HEK293 (cell line): ENCODE measurements at regions not wholly inside any gene's neighbourhood (a gene's known extent, or its start where the extent isn't known, plus 50 kb on each side); places are given as distances from the start of the nearest gene placed in this dataset.

Source experiments
- CTCF ChIA-PET: fragments of 350-600 bp; formaldehyde crosslinking; extraction: SDS; loops from one replicate; lab custom pipeline; 2021; ENCODE audit warnings: antibody characterized with exemption; lab: Yijun Ruan, JAX
- POLR2A ChIA-PET: fragments of 300-600 bp; formaldehyde crosslinking; extraction: SDS; loops from one replicate; lab custom pipeline; 2020; ENCODE audit warnings: antibody characterized with exemption, inconsistent platforms; lab: Yijun Ruan, JAX
- H3K27ac ChIP-seq: fragments of 200-500 bp; sonication (Bioruptor generic); 2 replicates; pipeline ENCODE4 v1.5.1; 2014; ENCODE audit warnings: low read depth, low read length, control low read depth, inconsistent platforms; ENCODE audit errors: extremely low read depth
- H3K36me3 ChIP-seq, 2 experiments: fragments of 200-500 bp in 1 of 2; sonication (Bioruptor generic) in 1 of 2; 1 replicate in 1 of 2; 2 replicates in 1 of 2; pipeline ENCODE4 v1.5.1; 2014 to 2017; ENCODE audit warnings: inconsistent platforms in 2 of 2, low read length in 2 of 2; ENCODE audit not compliant: control insufficient read depth in 2 of 2, insufficient read depth in 1 of 2
- H3K4me1 ChIP-seq: fragments of 200-500 bp; sonication (Bioruptor generic); 2 replicates; pipeline ENCODE4 v1.5.1; 2014; ENCODE audit warnings: mild to moderate bottlenecking, low read length, inconsistent platforms; ENCODE audit not compliant: control insufficient read depth, insufficient read depth
- H3K4me3 ChIP-seq: 2 replicates; pipeline ENCODE4 v1.5.1; 2011; ENCODE audit warnings: low read depth, mild to moderate bottlenecking, control low read depth, low read length, moderate library complexity
- H3K9me3 ChIP-seq: fragments of 200-500 bp; sonication (Bioruptor generic); 2 replicates; pipeline ENCODE4 v1.5.1; 2014; ENCODE audit warnings: low read depth, low read length, inconsistent platforms; ENCODE audit not compliant: control insufficient read depth, insufficient read depth
- ELK4 ChIP-seq: IDR thresholded peaks from 2 replicates; pipeline ENCODE4 v1.6.1; 2011; ENCODE audit warnings: mild to moderate bottlenecking, low read depth, low read length, borderline replicate concordance
- GLI2 ChIP-seq: fragments of 450-650 bp; formaldehyde crosslinking; IDR thresholded peaks from 2 replicates; pipeline ENCODE4; 2017; ENCODE audit warnings: missing biosample characterization, missing genetic modification characterization, low read depth, borderline replicate concordance
- GLIS2 ChIP-seq: fragments of 450-650 bp; formaldehyde crosslinking; IDR thresholded peaks from 2 replicates; pipeline ENCODE4 v1.5.1; 2016; ENCODE audit warnings: missing biosample characterization, missing genetic modification characterization
- KLF1 ChIP-seq: fragments of 450-650 bp; formaldehyde crosslinking; IDR thresholded peaks from 2 replicates; pipeline ENCODE4 v1.5.1; 2016; ENCODE audit warnings: missing biosample characterization, missing genetic modification characterization
- MEIS1 ChIP-seq: sonication (generic); formaldehyde crosslinking; IDR thresholded peaks from 2 replicates; pipeline ENCODE4 v1.8.1; 2022; ENCODE audit warnings: missing genetic modification reagents, mild to moderate bottlenecking, borderline replicate concordance
- MZF1 ChIP-seq: fragments of 450-650 bp; formaldehyde crosslinking; IDR thresholded peaks from 2 replicates; pipeline ENCODE4 v1.5.1; 2017; ENCODE audit warnings: missing biosample characterization, missing genetic modification characterization, borderline replicate concordance
- PRDM2 ChIP-seq: fragments of 450-650 bp; formaldehyde crosslinking; IDR thresholded peaks from 2 replicates; pipeline ENCODE4 v1.5.1; 2016; ENCODE audit warnings: missing biosample characterization, missing genetic modification characterization, borderline replicate concordance
- SP2 ChIP-seq: fragments of 450-650 bp; formaldehyde crosslinking; IDR thresholded peaks from 2 replicates; pipeline ENCODE4 v1.5.1; 2016; ENCODE audit warnings: missing biosample characterization, missing genetic modification characterization
- SP7 ChIP-seq: fragments of 450-650 bp; formaldehyde crosslinking; IDR thresholded peaks from 2 replicates; pipeline ENCODE4 v1.5.1; 2016; ENCODE audit warnings: missing biosample characterization, missing genetic modification characterization
- ZBTB1 ChIP-seq: fragments of 450-650 bp; formaldehyde crosslinking; IDR thresholded peaks from 2 replicates; pipeline ENCODE4 v1.5.1; 2016; ENCODE audit warnings: missing biosample characterization, missing genetic modification characterization
- ZFP37 ChIP-seq: fragments of 450-650 bp; formaldehyde crosslinking; IDR thresholded peaks from 2 replicates; pipeline ENCODE4 v1.5.1; 2016; ENCODE audit warnings: missing biosample characterization, missing genetic modification characterization
- ZIC2 ChIP-seq: fragments of 450-650 bp; formaldehyde crosslinking; IDR thresholded peaks from 2 replicates; pipeline ENCODE4 v1.5.1; 2016; ENCODE audit warnings: missing biosample characterization, missing genetic modification characterization
- ZNF221 ChIP-seq: fragments of 450-650 bp; formaldehyde crosslinking; IDR thresholded peaks from 2 replicates; pipeline ENCODE4 v1.5.1; 2017; ENCODE audit warnings: missing biosample characterization, missing genetic modification characterization, borderline replicate concordance
- ZNF239 ChIP-seq: fragments of 450-650 bp; formaldehyde crosslinking; IDR thresholded peaks from 2 replicates; pipeline ENCODE4 v1.5.1; 2016; ENCODE audit warnings: missing biosample characterization, missing genetic modification characterization
- ZNF248 ChIP-seq: fragments of 450-650 bp; formaldehyde crosslinking; IDR thresholded peaks from 2 replicates; pipeline ENCODE4 v1.5.1; 2017; ENCODE audit warnings: missing biosample characterization, missing genetic modification characterization
- ZNF280C ChIP-seq: fragments of 450-650 bp; formaldehyde crosslinking; IDR thresholded peaks from 2 replicates; pipeline ENCODE4 v1.5.1; 2016; ENCODE audit warnings: missing biosample characterization, missing genetic modification characterization
- ZNF324 ChIP-seq: fragments of 450-650 bp; formaldehyde crosslinking; IDR thresholded peaks from 2 replicates; pipeline ENCODE4 v1.5.1; 2016; ENCODE audit warnings: missing biosample characterization, missing genetic modification characterization
- ZNF394 ChIP-seq: fragments of 450-650 bp; formaldehyde crosslinking; IDR thresholded peaks from 2 replicates; pipeline ENCODE4 v1.5.1; 2016; ENCODE audit warnings: missing biosample characterization, missing genetic modification characterization, mild to moderate bottlenecking, moderate library complexity, borderline replicate concordance
- ZNF48 ChIP-seq: fragments of 450-650 bp; formaldehyde crosslinking; IDR thresholded peaks from 2 replicates; pipeline ENCODE4 v1.5.1; 2016; ENCODE audit warnings: missing biosample characterization, missing genetic modification characterization
- ZNF521 ChIP-seq: fragments of 450-650 bp; formaldehyde crosslinking; IDR thresholded peaks from 2 replicates; pipeline ENCODE4 v1.5.1; 2017; ENCODE audit warnings: missing biosample characterization, mild to moderate bottlenecking, missing genetic modification characterization
- ZNF530 ChIP-seq: fragments of 450-650 bp; formaldehyde crosslinking; IDR thresholded peaks from 2 replicates; pipeline ENCODE4 v1.5.1; 2016; ENCODE audit warnings: low read depth, missing biosample characterization, missing genetic modification characterization
- ZNF544 ChIP-seq: fragments of 450-650 bp; formaldehyde crosslinking; IDR thresholded peaks from 2 replicates; pipeline ENCODE4 v1.5.0; 2017; ENCODE audit warnings: missing biosample characterization, missing genetic modification characterization
- ZNF596 ChIP-seq: fragments of 450-650 bp; IDR thresholded peaks from 2 replicates; pipeline ENCODE4 v1.5.0; 2018; ENCODE audit warnings: missing biosample characterization, mild to moderate bottlenecking, missing genetic modification characterization, moderate library complexity
- ZNF654 ChIP-seq: fragments of 450-650 bp; formaldehyde crosslinking; IDR thresholded peaks from 2 replicates; pipeline ENCODE4 v1.5.1; 2016; ENCODE audit warnings: low read depth, missing biosample characterization, missing genetic modification characterization
- ZNF670 ChIP-seq: fragments of 450-650 bp; formaldehyde crosslinking; IDR thresholded peaks from 2 replicates; pipeline ENCODE4 v1.5.1; 2016; ENCODE audit warnings: missing biosample characterization, missing genetic modification characterization, low read depth
- ZNF777 ChIP-seq: fragments of 450-650 bp; formaldehyde crosslinking; IDR thresholded peaks from 2 replicates; pipeline ENCODE4 v1.5.1; 2017; ENCODE audit warnings: missing biosample characterization, missing genetic modification characterization, borderline replicate concordance
- ZNF843 ChIP-seq: fragments of 450-650 bp; formaldehyde crosslinking; IDR thresholded peaks from 2 replicates; pipeline ENCODE4 v1.5.1; 2016; ENCODE audit warnings: missing biosample characterization, missing genetic modification characterization

GRCh38 chr2:228735697-228736096 is 535.4 kb downstream of the PID1 start:
- ChIA-PET CTCF (interaction anchor here (0.7 kb wide), 1 partner anchor 436 kb away, joined by 3 read pairs; no protein-coding TSS in a partner anchor), POLR2A (no interaction called here)
- TF ChIP-seq ZNF221: no peak
- no peak for TF ChIP-seq ZNF654 (tag by site-specific recombination)
- TF ChIP-seq ZNF248 (tag by site-specific recombination): no peak
- no peak for TF ChIP-seq SP7 (tag by site-specific recombination)
- TF ChIP-seq ZNF843 (tag by site-specific recombination): no peak
- no peak for TF ChIP-seq GLI2 (tag by site-specific recombination)
- TF ChIP-seq ZNF48: no peak
- no peak for TF ChIP-seq ZBTB1 (tag by site-specific recombination)
- TF ChIP-seq ZNF280C (tag by site-specific recombination): no peak
- no peak for TF ChIP-seq ZNF777 (tag by site-specific recombination)
- TF ChIP-seq ZFP37 (tag by site-specific recombination): no peak
- TF ChIP-seq ZNF521 (tag by site-specific recombination): no peak

GRCh38 chr2:228731517-228731916 is 539.6 kb downstream of the PID1 start:
- Histone ChIP-seq H3K4me3 (no peak overlapping the region), H3K27ac (no peak overlapping the region), H3K4me1 (no peaks in the 10 kb centered on the region), H3K9me3 (no peaks in the 10 kb centered on the region), H3K36me3 (no peaks in the 10 kb centered on the region)
- ChIA-PET CTCF (no interaction called here), POLR2A (no interaction called here)
- no peak for TF ChIP-seq MZF1
- no peak for TF ChIP-seq ZNF596 (tag by site-specific recombination)
- no peak for TF ChIP-seq ZNF394
- no peak for TF ChIP-seq ZNF530
- no peak for TF ChIP-seq ELK4
- no peak for TF ChIP-seq ZNF670 (tag by site-specific recombination)
- no peak for TF ChIP-seq SP2 (tag by site-specific recombination)
- TF ChIP-seq MEIS1 (CRISPR knock-in tag): no peak
- TF ChIP-seq ZIC2 (tag by site-specific recombination): no peak
- no peak for TF ChIP-seq ZNF324 (tag by site-specific recombination)
- no peak for TF ChIP-seq KLF1
- TF ChIP-seq ZNF544: no peak
- TF ChIP-seq GLIS2 (tag by site-specific recombination): no peak
- TF ChIP-seq PRDM2 (tag by site-specific recombination): no peak
- no peak for TF ChIP-seq ZNF239 (tag by site-specific recombination)

More at GRCh38 chr2:228735697-228736096, 535.4 kb downstream of the PID1 start:
- no peaks in the 10 kb centered on the region for H3K36me3 ChIP-seq
- H3K4me1 ChIP-seq: no peaks in the 10 kb centered on the region
- H3K27ac ChIP-seq: no peak overlapping the region
- H3K4me3 ChIP-seq: no peak overlapping the region
- H3K9me3 ChIP-seq: no peaks in the 10 kb centered on the region
